ENCODE measurements at regions not wholly inside any gene's neighbourhood (a gene's known extent, or its start where the extent isn't known, plus 50 kb on each side); places are given as distances from the start of the nearest gene placed in this dataset.

DNA sequence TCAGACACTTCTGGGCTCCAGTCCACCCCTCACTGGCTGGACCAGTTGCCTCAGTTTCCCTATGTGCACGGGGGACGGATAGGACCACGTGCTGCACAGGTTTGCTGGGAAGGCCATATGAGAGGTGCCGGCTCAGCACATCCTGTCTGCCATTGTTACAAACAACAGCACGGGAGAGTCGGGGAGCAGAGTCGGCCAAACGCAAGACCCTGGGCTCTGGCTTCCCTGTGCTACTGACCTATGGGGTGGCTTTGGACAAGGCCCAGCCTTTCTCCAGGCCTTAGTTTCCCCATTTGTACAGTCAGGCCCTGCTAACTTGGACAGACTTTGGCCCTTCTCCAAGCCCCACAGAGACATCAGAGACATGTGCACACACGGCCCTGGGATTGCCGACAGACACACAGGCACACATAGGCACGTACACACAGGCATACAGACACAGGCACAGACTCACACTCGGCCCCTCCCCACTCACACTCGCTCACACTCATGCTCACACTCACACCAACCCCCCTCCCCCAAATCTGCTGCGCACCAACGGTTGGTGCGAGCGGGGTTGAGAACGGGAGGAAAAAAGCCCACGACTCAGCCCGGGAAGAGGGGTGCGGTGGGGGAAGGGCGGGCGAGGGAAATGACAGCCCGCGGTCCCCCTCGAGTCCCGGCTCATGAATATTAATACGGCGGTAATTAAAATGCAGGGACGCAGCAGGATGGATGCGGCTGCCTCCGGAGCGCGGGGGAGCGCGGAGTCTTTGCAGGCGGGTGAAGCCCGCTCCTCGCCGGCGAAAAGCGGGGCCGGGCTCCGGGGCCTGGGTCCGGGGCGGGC lies 133.0 kb downstream of the C9orf50 start:
- DNase-seq (peak; percentile 75), ATAC-seq (peak; percentile 26)

DNA sequence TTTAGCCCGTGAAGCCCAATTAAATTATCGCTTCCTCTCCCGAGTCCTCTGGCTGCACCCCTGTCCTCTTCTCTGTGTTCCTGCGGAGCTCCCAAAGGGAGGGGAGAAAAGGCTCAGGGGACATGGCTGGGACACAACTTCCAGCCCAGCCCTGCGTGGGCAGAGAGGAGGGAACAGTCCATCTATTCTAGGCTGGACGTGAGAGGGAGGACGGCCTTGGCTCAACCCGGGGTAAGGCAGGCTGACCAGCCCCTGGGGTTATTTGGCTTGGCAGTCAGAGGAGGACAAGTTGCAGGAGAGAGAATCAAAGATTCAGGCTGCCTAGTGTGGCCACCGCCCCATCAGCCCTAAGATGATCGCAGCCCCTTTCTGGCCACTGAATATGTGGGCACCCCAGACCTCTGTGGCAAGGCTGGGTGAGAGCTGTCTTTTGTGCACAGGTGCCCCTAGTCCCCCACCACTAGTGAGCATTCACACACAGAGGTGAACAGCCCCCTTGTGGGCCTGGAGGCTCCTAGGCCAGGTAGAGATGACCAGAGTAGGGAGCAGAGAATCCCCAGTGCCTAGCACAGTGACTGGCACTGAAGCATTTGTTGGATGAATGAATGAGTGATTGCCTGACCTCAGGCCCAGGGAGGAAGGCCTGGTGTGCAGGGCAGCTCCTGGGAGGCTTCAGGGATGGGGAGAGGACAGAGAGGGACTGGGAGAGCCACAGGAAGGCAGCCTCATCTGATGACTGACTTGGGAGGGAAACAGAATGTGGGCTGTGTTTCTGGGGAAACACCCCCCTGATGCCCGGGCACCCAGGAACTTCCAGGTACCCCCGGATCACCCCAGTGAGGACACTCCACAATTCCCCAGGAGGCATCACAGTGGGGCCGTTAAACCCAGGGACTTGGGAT lies 133.9 kb downstream of the C9orf50 start:
- no peak for DNase-seq
- no peak for ATAC-seq

DNA sequence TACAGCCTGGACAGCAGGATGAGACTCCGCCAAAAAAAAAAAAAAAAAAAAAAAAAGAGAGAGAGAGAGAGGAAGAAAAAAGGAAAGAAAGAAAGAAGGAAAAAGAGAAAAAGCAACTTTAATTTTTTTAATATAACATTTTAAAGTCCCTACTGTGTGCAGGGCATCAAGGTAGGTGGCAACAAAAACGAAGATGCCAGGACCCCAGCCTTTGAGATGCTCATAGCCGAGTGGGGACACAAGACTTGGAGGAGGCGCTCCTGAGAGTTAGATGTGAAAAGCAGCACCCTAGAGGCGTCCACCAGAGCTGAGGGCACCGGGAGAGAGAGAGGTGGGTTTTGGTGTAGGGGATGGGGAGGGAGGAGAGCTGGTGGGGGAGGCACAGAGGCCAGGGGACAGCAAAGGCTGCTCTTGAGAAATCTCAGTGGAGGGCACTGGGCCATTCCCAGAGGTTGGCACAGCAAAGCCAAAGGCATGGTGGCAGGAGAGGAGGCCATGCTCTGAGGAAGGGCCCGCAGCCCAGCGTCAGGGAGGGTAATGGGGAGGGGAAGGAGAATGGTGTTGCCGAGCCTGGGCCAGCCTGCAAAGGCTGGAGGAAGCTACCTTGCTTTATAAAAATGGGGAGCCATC lies 135.6 kb downstream of the C9orf50 start:
- ATAC-seq (no peak), DNase-seq (no peak)

DNA sequence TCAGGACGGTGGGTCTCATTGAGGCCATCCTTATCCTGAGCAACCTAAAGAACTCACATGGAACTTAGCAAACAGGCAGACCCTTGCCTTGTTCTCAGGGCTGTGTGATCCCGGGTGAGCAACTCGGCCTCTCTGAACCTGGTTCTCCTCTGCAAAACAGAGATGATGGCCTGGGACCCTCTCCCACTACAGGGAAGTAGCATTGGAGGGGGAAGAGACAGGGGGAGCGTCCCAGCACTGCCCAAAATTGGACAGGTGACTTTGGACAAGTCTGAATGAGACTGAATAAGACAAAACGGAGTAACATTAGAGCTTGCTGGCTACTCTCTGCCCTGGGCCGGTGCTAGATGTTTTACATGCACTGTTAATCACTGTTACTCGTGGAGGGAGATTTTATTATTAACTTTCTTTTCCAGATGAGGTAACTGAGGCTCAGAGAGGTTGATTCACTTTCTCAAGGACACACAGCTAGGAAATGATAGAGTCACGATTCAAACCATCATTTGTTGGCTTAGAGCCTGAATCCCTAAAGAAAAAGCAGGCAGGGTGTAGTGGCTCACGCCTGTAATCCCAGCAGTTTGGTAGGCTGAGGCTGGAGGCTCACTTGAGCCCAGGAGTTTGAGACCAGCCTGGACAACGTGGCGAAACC lies 136.4 kb downstream of the C9orf50 start:
- no peak for DNase-seq
- no peak for ATAC-seq

DNA sequence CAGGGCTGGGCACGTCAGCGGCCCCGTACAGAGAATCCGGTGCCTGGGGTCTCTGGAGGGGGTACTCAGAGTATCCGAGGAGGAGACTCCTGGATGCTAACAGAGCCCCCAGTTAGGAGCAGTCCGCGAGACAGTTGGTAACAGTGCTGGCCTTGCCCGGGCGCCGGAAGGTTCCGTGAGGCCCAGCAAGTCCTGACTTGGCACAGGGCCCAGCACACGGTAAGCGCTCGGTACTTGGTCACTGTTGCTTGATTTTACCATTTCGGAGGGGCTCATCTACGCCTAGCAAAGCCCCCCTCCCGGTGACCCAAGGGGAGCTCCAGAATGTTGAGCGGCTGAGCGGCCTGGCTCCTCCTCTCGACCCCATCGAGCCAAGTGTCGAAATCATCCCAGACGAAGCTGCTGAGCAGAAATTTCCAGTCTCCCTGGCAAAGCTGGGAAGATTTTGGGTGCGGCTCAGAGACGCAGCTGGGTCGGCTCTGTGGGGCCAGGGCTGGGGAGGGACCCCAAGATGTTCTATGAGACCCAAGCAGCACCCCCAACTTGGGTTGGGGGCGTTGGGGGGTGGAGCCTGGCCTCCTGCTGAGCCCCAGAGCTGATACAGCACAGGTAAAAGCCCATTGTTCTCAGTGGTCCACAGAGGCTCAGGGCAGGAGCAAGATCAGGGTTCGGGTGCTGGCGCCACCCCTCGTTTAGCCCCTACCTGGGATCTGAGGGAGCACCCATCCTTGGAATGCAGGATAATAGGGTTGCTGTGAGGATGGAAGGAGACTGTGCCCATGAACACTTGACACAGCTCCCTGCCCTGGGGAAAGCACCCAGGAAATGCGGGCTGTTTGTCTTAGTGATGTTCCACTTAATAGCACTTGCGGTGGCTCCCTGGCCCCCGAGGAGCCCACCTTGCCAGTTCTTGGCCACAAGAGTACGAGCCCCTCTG lies 137.2 kb downstream of the C9orf50 start:
- ATAC-seq (no peak), DNase-seq (peak; percentile 55)

DNA sequence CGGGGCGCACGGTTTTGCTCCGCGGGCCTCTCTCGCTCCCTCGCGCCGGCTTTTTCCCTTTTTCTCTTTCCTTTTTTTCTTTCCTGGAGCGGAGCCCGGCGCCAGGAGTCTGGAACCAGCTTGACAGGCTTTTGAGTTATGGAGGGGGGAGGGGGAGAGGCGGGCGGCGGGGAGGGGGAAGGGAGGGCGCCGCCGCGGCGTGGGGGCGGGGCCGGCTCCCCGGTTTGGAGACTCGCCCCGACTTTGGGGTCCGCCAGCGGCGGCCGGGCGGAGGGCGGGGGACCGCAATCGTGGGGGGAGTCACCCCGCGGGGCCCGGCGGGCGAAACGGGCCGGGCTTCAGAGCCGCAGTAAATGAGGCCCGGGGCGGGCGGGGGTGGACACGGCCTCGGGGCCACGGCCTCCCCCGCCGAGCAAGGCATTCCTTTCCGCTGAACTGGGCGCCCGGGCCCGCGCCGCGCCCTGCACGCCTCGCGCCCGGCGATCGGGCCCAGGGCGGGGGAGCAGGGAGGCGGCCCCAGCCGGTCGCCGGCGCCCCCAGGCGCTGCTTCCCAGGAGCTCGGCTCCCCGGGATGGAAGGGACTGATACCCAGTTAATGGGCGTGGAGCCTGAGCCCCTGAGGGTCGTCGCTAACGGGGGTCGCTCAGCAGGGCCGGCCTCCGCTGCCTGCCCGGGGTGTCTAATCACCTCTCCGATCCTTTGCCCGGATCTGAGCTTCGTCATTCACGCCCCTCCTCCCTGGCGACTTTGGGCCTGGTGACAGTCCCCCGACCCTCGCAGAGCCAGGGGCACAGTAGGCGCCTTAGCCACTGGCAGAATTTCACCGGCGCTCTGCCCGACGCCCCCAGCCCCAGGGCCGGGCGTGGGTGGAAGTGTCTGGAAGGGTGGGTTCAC lies 138.1 kb downstream of the C9orf50 start:
- DNase-seq (peak; percentile 57), ATAC-seq (peak; percentile 26)

DNA sequence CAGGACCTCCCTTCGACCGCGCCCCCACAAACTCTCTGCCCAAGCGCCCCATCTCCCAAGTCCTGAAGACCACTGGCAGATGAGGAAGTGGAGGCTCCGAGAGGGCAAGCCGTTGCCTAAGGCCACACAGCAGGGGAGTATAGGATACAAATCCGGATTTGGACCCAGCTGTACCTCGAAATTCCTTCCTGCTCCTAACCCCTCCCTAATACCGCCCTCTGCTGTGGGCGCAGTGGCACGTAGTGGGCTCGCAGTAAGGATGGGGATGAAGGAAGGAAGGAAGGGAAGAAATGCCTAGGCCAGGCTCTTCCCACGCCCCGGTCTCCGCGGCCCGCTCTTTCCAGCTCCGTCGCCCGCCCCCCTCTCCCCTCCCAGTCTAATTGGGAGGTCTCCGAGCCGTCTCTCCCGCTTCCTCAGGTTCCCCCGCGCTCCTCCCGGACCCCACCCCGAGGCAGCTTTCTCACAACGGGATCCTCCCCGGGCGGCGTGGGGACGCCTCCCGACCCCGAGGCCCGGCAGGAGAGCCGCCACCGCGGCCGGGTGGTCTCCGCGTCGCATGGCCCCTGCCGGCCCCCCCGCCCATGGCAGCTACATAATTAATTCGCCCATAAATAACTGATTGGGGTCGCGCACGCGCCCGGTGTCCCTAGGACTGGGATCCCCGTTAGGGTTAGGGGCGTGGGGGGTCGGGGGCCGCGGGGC lies 138.9 kb downstream of the C9orf50 start:
- ATAC-seq (no peak), DNase-seq (no peak)

DNA sequence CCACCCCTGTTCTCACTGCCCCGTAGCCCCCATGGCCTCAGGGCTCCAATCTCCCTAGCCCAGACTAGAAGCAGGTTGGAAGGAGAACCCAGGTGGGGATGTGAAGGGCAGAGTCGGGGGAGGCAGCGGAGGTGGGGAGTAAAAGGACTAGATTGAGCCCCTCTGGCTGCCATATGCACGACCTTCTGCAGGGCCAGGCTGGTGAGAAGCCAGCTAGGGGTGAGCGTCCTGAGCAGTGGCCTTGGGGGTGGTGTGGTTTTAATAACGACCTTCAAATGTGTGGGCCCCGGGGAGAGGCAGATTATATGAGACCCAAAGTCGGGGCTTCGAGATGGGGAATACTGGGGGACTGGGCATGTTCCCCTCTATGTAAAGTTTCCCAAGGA lies 139.5 kb downstream of the C9orf50 start:
- no peak for ATAC-seq
- DNase-seq, result no peak

DNA sequence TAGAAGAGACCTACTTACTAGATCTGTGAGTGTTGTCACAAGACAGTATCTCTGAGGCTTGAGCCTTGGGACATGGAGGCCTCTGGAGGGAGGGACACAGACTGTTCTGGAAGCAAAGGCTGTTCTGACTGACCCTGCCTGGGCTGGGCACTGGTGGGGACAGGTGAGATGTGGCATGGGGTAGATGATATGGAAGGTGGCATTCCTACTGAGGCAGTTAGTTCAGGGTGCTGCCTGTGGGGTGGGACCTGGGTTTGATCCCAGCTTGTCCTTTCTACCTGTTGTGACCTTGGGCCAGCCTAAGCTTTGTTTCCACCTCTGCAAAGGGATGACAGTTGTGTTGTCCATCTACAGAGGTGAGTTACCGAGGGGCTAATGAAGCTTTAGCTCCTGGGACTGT lies 140.2 kb downstream of the C9orf50 start:
- ATAC-seq (no peak), DNase-seq (no peak)

DNA sequence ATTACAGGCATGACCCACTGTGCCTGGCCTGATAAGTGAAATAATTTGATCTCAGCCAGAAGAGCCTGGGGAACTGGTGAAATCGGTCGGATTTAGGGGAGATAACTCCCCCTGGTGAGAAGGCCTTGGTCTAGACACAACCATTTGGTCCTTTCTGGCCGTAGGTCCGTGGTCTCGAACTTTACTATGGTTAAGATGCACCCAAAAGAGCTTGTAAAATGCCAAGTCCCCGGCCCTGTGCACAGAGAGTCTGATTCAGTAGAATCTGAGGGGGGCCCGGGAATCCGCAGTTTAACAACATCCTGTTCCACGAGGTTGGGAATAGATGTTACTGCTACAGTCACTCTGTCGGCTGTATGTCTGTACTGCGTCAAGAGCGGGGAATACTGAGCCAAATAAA lies 140.7 kb downstream of the C9orf50 start:
- ATAC-seq (no peak), DNase-seq (no peak)

DNA sequence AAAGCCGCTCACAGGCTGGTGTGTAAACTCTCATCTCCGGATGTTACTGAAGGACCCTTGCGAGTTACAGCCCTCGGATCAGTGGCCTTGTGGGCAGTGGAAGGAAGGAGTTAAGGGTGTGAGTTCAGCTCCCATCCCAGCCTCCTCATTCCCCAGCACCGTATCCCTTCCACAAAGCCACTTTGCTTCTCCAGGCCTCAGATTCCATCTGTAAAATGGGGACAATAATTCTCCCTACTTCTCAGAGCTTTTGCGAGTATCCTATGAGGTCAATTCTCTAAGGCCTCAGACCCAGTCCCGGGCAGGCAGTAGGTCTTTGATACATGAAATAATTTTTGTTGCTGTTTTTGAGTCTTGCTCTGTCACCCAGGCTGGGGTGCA lies 141.3 kb downstream of the C9orf50 start:
- ATAC-seq (no peak), DNase-seq (no peak)

DNA sequence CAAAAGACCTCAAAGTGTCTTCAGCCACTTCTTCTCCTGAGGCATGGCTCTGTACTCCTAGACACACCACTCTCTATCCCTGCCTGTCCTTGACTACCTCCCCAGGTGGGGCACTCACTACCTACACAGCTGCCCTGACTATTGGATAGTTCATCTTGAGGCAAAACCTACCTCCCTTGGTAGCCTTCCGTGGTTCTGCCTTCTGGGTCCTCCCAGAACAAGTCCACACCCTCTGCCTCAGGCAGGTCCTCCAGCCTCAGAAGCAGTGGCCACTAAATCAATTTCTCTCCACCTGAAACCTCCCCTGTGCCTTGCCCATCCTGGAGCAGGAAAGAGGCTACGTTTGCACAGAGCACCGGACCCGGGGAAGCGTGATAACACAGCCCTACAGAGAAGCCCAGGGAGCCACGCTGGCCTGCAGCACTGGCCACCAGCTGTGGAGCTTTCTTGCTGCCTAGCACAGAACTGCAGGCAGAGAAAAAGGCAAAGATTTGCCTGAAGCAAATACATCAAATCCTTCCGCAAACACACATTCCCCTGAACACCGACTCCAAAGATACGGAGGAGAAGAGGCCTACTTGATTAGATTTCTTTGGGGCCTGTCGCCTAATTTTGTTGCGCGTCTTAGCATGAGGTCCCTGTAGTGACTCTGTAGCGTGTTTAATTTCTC lies 141.8 kb downstream of the C9orf50 start:
- ATAC-seq (no peak), DNase-seq (no peak)

DNA sequence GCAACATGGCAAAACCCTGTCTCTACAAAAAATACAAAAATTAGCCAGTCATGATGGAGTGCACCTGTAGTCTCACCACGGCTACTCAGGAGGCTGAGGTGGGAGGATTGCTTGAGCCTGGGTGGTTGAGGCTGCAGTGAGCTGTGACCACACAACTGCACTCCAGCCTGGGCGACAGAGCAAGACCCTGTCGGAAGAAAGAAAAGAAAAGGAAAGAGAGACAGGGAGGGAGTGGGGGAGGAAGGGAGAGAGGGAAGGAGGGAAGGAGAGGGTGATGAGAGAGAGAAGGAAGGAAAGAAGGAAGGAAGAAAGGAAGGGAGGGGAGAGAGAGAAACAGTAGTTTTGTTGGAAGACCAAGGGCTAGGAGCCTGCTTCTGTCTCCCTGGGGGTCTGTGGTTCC lies 142.4 kb downstream of the C9orf50 start:
- ATAC-seq (no peak), DNase-seq (no peak)

DNA sequence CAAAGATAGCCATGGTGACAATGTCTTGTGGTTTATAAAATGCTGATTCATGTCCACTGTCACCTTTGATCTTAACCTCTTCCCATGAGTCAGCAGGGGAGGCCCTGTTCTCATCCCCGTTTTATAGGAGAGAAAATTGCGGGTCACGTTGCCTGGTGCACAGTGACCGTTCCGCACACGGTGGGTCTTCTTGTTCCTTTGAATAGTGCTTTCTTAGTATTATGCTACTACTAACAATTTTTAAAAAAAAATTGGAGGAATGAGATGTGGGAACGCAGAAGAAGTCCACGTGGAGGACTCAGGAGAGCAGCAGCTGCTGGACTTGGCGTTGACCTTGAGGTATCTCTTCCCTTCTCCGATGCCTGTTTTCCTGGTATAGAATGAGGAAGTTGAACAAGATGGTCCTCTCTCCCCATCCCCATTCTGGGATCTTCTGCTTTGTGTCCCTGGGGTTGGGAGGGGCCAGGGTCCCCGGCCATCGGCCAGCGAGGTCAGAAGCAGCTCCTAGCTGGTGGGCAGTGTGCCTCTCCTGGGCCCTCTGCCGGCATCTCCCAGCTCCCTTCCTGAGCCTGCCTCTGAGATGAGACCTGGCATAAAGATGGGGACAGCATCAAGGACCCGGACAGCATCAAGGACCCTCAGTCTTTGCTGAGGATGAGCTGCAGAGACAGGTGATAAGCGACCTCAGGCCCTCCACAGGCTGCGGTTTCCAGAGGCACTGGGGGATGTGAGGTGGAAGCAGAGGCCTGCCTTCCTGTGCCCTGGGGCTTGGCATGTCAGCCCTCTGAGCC lies 143.9 kb downstream of the C9orf50 start:
- DNase-seq (no peak), ATAC-seq (no peak)

DNA sequence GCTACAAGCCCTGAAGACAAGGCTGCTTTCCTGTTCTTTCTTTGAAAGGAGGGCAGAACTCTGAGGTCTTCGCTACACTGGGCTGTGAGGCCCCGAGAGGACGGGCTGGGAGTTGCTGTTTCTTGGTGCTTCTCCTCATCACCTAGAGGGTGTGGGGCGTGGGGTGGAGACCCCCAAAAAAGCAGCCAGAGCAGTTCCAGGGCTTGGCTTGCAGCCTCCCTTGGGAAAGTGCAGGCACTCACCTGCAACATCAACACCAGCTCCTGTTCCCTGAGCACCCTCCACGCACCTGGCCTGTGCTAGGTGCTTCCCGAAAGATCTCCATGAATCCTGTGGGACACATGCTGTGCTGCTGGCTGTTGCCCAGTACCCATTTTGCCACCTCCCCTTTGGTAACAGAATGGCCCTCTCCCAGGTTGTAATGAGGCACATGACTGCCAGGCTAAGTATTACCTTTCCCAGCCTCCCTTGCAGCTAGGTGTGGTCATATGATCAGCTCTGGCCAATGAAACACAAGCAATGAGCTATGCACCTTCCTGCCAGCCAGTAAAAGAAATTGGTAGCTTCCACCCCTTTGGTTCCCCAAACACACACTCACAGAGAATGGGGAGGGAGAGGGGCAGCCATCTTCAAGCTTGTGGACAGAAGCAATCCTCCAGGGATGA lies 146.0 kb downstream of the C9orf50 start:
- ATAC-seq, result no peak
- no peak for DNase-seq

DNA sequence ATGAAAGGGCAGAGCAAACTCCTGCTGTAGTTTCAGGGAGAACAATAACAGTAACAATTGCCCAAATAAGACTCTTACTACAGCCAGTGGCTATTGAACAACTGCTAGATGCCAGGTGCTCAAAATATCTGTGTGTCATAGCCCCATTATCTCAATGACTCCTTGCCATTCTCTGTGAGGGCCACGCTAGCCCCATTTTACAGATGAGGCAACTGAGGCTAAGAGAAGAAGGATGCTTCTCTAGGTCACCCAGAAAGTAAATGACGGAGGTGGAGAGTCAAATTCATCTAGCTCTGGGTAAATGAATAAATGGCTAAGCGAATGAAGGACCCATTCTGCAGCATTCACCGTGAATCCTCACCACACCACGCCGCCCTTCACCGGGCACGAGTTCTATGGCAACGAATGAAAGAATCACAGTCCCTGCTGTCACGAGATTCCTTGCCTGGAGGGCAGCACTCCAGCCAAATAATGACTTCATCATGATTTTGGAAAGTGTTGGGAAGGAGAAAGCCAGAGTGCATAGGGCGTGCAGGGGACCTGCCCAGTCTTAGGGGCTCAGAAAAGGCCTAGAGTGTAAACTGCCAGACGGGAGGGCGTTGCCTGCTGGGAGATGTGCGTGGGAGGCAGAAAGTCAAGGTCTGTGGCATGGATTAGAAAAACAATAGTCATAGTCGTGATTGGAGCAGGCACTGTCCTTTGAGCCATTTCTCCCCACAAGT lies 147.2 kb downstream of the C9orf50 start:
- no peak for DNase-seq
- no peak for ATAC-seq

DNA sequence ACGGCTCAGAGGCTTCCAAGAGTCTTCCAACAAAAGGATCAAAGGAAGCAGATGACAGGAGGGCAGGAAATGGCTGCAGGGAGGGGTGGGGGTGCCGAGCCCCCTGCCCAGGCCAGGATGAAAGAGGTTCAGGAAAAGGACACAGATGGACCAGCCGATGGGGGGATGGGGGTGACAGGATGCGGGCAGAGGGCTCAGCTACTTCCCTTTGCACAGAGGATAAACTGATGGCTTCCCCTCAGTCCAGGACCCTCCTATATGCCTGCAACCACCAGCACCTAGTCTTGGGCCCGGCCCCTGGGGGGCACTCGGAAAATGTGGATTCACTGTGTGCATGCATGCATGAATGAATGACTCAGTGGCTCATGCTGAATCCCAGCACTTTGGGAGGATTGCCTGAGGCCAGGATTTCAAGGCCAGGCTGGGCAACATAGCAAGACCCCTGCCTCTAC lies 148.2 kb downstream of the C9orf50 start:
- DNase-seq (no peak), ATAC-seq (no peak)

Measured in stimulated activated naive CD8-positive, alpha-beta T cell treated with anti-CD3 and anti-CD28 coated beads, Interleukin-15, Interleukin-2, amounts not matched to agents 100 U/mL and 50 U/mL, for 24 hours (primary cell).